SU-DHL-6 (cell line): ENCODE measurements at regions not wholly inside any gene's neighbourhood (a gene's known extent, or its start where the extent isn't known, plus 50 kb on each side); places are given as distances from the start of the nearest gene placed in this dataset.

Experiments
- EZH2phosphoT487 ChIP-seq: fragments of 200-600 bp; sonication (generic), shearing (Covaris generic); conservative IDR thresholded peaks from 2 replicates; pipeline ENCODE4 v1.6.1; 2018; ENCODE audit warnings: mild to moderate bottlenecking, antibody characterized with exemption, low read length, moderate library complexity, mixed read lengths
- TF ChIP-seq, protein P1 (sequence below): fragments of 200-600 bp; sonication (generic); IDR thresholded peaks from one replicate; pipeline ENCODE4 v1.5.1; 2017; ENCODE audit warnings: antibody characterized with exemption, mild to moderate bottlenecking, low read length, moderate library complexity; ENCODE audit not compliant: insufficient read depth, poor library complexity, severe bottlenecking

DNA sequence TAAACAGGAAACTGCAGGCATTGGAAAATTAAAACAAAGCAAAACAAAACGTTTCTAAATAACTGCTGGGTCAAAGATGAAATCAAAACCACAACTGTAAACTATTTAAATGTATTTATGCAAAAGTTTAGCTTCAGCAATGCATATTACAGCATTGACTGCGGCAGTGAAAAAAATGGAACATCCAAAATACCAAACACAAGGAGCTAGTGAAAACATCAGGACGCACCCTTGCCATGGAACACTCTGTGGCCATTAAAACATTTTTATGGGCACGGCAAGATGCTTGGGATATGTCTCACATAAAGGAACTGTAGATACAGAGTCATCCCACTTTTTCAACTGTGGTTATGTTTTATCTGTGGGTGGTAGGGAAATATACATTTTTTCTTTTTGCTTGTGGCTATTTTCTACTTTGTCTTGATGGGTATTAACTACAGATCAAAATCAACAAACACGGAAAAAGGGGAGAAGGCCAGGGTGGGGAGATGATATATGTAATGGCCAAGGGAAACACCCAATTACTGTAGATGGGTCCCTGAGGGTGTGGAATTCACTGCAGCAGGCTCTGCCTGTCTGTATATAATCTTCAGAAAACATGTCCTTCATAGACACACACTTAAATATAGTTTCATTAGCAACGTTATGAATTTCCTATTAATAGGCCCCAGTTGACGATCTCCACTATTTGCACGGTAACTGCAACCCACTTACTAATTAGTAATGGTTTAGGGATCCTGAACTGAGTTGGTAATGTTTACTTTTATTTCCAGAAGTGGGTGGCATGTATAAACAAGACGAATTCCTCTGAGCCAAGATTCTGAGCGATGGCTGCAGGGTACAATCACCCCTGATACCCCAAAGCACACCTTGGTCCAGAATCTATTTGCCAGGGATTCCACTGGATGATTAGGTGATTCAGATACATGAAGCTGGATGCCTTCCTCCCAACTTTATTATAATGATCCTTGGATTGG is 110.5 kb downstream of the ACKR3 start:
- TF ChIP-seq, protein P1, sequence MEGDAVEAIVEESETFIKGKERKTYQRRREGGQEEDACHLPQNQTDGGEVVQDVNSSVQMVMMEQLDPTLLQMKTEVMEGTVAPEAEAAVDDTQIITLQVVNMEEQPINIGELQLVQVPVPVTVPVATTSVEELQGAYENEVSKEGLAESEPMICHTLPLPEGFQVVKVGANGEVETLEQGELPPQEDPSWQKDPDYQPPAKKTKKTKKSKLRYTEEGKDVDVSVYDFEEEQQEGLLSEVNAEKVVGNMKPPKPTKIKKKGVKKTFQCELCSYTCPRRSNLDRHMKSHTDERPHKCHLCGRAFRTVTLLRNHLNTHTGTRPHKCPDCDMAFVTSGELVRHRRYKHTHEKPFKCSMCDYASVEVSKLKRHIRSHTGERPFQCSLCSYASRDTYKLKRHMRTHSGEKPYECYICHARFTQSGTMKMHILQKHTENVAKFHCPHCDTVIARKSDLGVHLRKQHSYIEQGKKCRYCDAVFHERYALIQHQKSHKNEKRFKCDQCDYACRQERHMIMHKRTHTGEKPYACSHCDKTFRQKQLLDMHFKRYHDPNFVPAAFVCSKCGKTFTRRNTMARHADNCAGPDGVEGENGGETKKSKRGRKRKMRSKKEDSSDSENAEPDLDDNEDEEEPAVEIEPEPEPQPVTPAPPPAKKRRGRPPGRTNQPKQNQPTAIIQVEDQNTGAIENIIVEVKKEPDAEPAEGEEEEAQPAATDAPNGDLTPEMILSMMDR: no peak
- TF ChIP-seq EZH2phosphoT487: no peak
